ENCODE measurements at regions not wholly inside any gene's neighbourhood (a gene's known extent, or its start where the extent isn't known, plus 50 kb on each side); places are given as distances from the start of the nearest gene placed in this dataset.

DNA sequence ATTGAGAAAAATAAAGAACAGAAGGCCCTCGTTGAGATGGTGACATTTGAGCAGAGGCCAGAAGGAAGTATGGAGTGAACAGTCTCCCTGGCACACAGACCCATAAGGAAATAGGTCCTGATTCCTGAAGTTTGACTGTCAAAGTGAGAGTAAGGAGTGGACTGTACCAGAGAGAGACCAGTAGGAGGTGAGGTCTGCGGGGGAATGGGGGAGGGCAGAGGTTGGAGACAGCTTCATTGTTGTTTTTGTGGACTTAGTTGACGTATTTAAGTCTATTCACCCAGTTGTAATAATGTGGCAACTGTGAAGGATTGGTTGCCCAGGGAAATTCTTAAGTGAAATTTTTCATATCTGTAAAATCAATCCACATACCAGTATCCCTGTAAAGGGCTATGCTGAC lies 110.7 kb downstream of the TFAP2B start:
- H3K27me3 ChIP-seq (replicated peaks in 1 of 4; ENCODE audit: control extremely low read depth in 1 of 4, control insufficient read depth in 3 of 4, insufficient read depth in 4 of 4, low read length in 3 of 4), result no peaks in the 10 kb centered on the region
- no peak overlapping the region for H3K4me3 Mint-ChIP-seq
- H3K79me2 ChIP-seq (ENCODE audit: control insufficient read depth, insufficient read depth, low read length), result no peaks in the 10 kb centered on the region
- H3K27ac Mint-ChIP-seq, result no peak overlapping the region
- TF ChIP-seq, protein P1, sequence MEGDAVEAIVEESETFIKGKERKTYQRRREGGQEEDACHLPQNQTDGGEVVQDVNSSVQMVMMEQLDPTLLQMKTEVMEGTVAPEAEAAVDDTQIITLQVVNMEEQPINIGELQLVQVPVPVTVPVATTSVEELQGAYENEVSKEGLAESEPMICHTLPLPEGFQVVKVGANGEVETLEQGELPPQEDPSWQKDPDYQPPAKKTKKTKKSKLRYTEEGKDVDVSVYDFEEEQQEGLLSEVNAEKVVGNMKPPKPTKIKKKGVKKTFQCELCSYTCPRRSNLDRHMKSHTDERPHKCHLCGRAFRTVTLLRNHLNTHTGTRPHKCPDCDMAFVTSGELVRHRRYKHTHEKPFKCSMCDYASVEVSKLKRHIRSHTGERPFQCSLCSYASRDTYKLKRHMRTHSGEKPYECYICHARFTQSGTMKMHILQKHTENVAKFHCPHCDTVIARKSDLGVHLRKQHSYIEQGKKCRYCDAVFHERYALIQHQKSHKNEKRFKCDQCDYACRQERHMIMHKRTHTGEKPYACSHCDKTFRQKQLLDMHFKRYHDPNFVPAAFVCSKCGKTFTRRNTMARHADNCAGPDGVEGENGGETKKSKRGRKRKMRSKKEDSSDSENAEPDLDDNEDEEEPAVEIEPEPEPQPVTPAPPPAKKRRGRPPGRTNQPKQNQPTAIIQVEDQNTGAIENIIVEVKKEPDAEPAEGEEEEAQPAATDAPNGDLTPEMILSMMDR (IDR thresholded peaks at IDR 0.05), result no peak
- TF ChIP-seq EZH2 (IDR thresholded peaks at IDR 0.05; ENCODE audit: borderline replicate concordance, insufficient read depth, low read depth, low read length, poor library complexity, severe bottlenecking), result no peak
- no peak overlapping the region for H3K27ac ChIP-seq (ENCODE audit: low read length in 2 of 2)
- H3K36me3 ChIP-seq (replicated peaks in 1 of 2; ENCODE audit: control extremely low read depth in 1 of 2, control insufficient read depth in 1 of 2, extremely low read depth in 1 of 2, insufficient read depth in 2 of 2, low read length in 1 of 2), result no peaks in the 10 kb centered on the region
- WGBS (ENCODE audit: insufficient coverage), result 78% methylated on average over 2 of the region's 3 CpGs
- H3K4me3 ChIP-seq (ENCODE audit: control extremely low read depth in 1 of 5, extremely low read depth in 1 of 5, insufficient read depth in 1 of 5, low read depth in 2 of 5, low read length in 4 of 5), result no peak overlapping the region
- H4K20me1 ChIP-seq (ENCODE audit: control insufficient read depth, insufficient read depth, low read length, poor library complexity, severe bottlenecking), result no peaks in the 10 kb centered on the region
- intact Hi-C loops (cut with micrococcal nuclease), result no loop called here
- POLR2A ChIA-PET, result no interaction called here
- CTCF ChIA-PET, result no interaction called here
- ATAC-seq (ENCODE audit: low read depth), result no peak
- H3K4me1 Mint-ChIP-seq, result no peaks in the 10 kb centered on the region
- peaks cover 0 to 4% (median 0%) of the 10 kb centered on the region in 3 donors for H3K9me3 ChIP-seq (ENCODE audit: control extremely low read depth in 1 of 3, control insufficient read depth in 2 of 3, insufficient read depth in 1 of 3, low read length in 2 of 3)
- H3K9me3 Mint-ChIP-seq (ENCODE audit: insufficient read depth), result no peaks in the 10 kb centered on the region
- no peak overlapping the region for H2AFZ ChIP-seq (ENCODE audit: insufficient read depth, low read depth, low read length, poor library complexity, severe bottlenecking)
- no peak overlapping the region for H3K9ac ChIP-seq (ENCODE audit: low read length)
- H3K4me1 ChIP-seq (ENCODE audit: control insufficient read depth in 2 of 2, insufficient read depth in 2 of 2, low read length in 2 of 2), result no peaks in the 10 kb centered on the region
- H3K27me3 Mint-ChIP-seq, result no peaks in the 10 kb centered on the region
- no peak overlapping the region for H3K4me2 ChIP-seq (replicated peaks; ENCODE audit: low read depth, low read length, poor library complexity, severe bottlenecking)
- no peak for DNase-seq

DNA sequence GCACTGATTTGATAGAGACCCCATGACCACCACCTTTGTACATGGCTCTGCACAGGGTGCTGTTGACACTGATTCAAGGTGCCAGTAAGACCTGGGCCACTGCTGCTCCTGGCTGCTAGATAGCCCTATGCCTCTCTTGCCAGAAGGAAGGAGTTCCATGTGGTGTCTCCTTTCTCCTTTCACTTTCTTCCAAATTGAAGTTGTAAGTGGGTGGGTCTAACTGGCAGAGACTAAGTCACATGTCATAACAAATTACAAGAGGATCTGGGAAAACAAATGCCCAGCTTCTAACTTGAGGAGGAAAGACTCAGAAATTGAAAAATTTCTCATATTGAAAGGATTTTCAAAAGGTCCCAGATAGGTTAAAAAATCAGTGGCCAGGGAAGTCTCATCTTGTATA lies 116.8 kb downstream of the TFAP2B start:
- TF ChIP-seq EZH2 (IDR thresholded peaks at IDR 0.05; ENCODE audit: borderline replicate concordance, insufficient read depth, low read depth, low read length, poor library complexity, severe bottlenecking), result no peak
- TF ChIP-seq, protein P1 (IDR thresholded peaks at IDR 0.05), result no peak
- ChIA-PET POLR2A (no interaction called here), CTCF (no interaction called here)
- H3K4me1 ChIP-seq (ENCODE audit: control insufficient read depth in 2 of 2, insufficient read depth in 2 of 2, low read length in 2 of 2), result no peaks in the 10 kb centered on the region
- H3K36me3 ChIP-seq (replicated peaks in 1 of 2; ENCODE audit: control extremely low read depth in 1 of 2, control insufficient read depth in 1 of 2, extremely low read depth in 1 of 2, insufficient read depth in 2 of 2, low read length in 1 of 2), result no peaks in the 10 kb centered on the region
- no peak overlapping the region for H3K27ac ChIP-seq (ENCODE audit: low read length in 2 of 2)
- no peak for DNase-seq
- H3K9me3 ChIP-seq (ENCODE audit: control extremely low read depth in 1 of 3, control insufficient read depth in 2 of 3, insufficient read depth in 1 of 3, low read length in 2 of 3), result peaks cover 0 to 3% (median 0%) of the 10 kb centered on the region in 3 donors
- Mint-ChIP-seq H3K27ac (no peak overlapping the region), H3K4me3 (no peak overlapping the region), H3K27me3 (no peaks in the 10 kb centered on the region), H3K4me1 (no peaks in the 10 kb centered on the region), H3K9me3 (ENCODE audit: insufficient read depth) (no peaks in the 10 kb centered on the region)
- ATAC-seq (ENCODE audit: low read depth), result no peak
- no peaks in the 10 kb centered on the region for H3K27me3 ChIP-seq (replicated peaks in 1 of 4; ENCODE audit: control extremely low read depth in 1 of 4, control insufficient read depth in 3 of 4, insufficient read depth in 4 of 4, low read length in 3 of 4)
- H3K4me3 ChIP-seq (ENCODE audit: control extremely low read depth in 1 of 5, extremely low read depth in 1 of 5, insufficient read depth in 1 of 5, low read depth in 2 of 5, low read length in 4 of 5), result no peak overlapping the region
- no peak overlapping the region for H3K9ac ChIP-seq (ENCODE audit: low read length)
- intact Hi-C loops (cut with micrococcal nuclease), result no loop called here
- no peak overlapping the region for H3K4me2 ChIP-seq (replicated peaks; ENCODE audit: low read depth, low read length, poor library complexity, severe bottlenecking)
- H4K20me1 ChIP-seq (ENCODE audit: control insufficient read depth, insufficient read depth, low read length, poor library complexity, severe bottlenecking), result no peaks in the 10 kb centered on the region
- no peak overlapping the region for H2AFZ ChIP-seq (ENCODE audit: insufficient read depth, low read depth, low read length, poor library complexity, severe bottlenecking)
- H3K79me2 ChIP-seq (ENCODE audit: control insufficient read depth, insufficient read depth, low read length), result no peaks in the 10 kb centered on the region

All from B cell (primary cell).